GM13976 (cell line): ENCODE measurements at regions not wholly inside any gene's neighbourhood (a gene's known extent, or its start where the extent isn't known, plus 50 kb on each side); places are given as distances from the start of the nearest gene placed in this dataset.

Source experiments
- DNase-seq: peaks from one replicate; pipeline ENCODE4 v3.0.0; 2012; ENCODE audit warnings: low spot score
- CTCF ChIP-seq: IDR thresholded peaks from 2 replicates; pipeline ENCODE4 v1.5.1; 2012; ENCODE audit warnings: borderline replicate concordance, mild to moderate bottlenecking; ENCODE audit not compliant: insufficient read depth; ENCODE audit errors: extremely low read depth, missing control alignments, control extremely low read depth
- in situ Hi-C: fragments of 300-500 bp; cut with MboI; formaldehyde crosslinking; loops from one replicate; pipeline ENCODE4 v1.12.0; 2022; ENCODE audit warnings: low sequenced_read_pairs, mixed read lengths, inconsistent platforms; ENCODE audit not compliant: unreplicated experiment

GRCh38 chr16:74186561-74186971, 110.0 kb upstream of the PSMD7 start:
- TF ChIP-seq CTCF = no peak
- DNase-seq = no peak
- in situ Hi-C loops = no loop called here

GRCh38 chr16:74184839-74185238, 111.8 kb upstream of the PSMD7 start:
- in situ Hi-C loops = no loop called here
- no peak for TF ChIP-seq CTCF
- DNase-seq = no peak

DNA sequence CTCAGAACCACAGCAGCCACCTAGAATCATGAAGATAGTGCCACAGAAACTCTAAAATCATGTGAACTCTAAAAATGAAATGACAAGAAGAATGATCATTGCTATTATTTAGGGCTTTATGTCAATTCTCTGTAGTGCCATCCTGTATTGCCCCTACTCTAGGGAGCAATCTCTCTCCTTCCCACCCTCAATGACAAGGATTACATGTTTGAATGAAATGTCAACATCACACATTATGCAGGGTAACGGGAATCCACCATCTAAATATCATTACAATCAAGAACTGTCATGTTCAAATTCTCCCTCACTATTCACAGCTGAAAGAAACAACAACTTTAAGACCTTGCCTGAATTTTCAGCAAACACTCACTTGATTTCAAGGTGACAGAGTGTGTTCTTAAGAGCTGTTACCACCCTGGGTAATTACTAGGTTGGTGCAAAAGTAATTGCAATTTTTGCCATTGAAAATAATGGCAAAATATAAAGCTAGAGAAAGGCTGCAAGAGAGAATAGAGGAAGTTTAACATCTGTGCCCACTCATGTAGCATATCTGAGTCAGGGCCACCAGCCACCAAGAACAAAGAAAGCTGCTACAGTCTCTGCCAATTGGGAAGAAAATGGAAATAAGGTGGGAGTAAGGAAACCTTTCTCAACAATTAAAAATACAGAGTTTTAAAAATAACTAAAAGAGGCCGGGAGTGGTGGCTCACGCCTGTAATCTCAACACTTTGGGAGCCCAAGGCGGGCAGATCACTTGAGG, 112.8 kb upstream of the PSMD7 start:
- no peak for TF ChIP-seq CTCF
- no peak for DNase-seq
- in situ Hi-C loops = no loop called here

GRCh38 chr16:74169687-74170376, 126.8 kb upstream of the PSMD7 start:
- peak; percentile 8 for DNase-seq

GRCh38 chr16:74169066-74169465, 127.5 kb upstream of the PSMD7 start:
- TF ChIP-seq CTCF = no peak
- DNase-seq = no peak
- in situ Hi-C loops = no loop called here

More at GRCh38 chr16:74169687-74170376, 126.8 kb upstream of the PSMD7 start:
- in situ Hi-C loops = no loop called here
- no peak for TF ChIP-seq CTCF

DNA sequence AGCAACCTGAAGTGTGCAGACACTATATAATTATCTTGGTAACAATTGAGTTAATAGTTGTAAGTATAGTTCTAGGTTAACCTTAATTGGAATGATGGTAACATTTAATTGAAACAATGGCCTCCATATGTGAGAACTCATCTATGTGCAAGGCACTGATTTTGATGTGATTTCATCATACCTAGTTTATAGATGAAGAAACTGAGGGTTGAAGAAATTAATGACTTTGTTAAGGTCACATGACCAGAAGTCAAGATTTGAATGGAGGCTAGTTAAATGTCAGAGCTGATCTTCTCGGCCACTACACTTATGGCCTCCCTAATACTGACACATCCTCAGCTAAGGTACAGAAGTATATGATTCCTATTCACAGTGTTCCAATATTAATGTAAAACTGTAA, 128.2 kb upstream of the PSMD7 start:
- in situ Hi-C loops = no loop called here
- no peak for TF ChIP-seq CTCF
- no peak for DNase-seq
